ENCODE measurements at regions not wholly inside any gene's neighbourhood (a gene's known extent, or its start where the extent isn't known, plus 50 kb on each side); places are given as distances from the start of the nearest gene placed in this dataset.

DNA sequence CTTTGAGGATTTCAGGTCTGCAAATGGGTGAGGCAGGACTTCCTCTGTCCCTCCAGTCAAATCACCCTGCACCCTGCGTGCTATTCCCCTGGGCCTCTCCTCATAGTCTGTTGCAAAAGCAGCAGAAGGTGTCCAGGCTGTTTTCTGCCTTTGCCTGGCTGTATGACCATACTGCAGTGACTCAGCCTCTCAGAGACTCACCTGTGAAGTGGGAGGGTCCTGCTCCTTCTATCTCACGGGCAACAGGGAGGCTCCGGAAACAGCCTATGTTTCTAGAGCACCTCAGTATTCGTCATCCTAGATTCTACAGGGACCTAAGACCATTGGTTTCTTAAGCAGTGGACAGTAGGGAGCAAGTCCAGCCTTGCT lies 216.4 kb downstream of the TLE3 start:
- ChIA-PET POLR2A (ENCODE audit: unreplicated experiment) (no interaction called here), CTCF (interaction anchor here (0.6 kb wide), 1 partner anchor 355 kb away, joined by 18 read pairs; no protein-coding TSS in a partner anchor)
- H4K20me1 ChIP-seq (ENCODE audit: insufficient read depth): no peaks in the 10 kb centered on the region
- H3F3A ChIP-seq (ENCODE audit: insufficient read depth, low read depth): no peaks in the 10 kb centered on the region
- H3K9me3 ChIP-seq (ENCODE audit: insufficient read depth, low read depth): no peaks in the 10 kb centered on the region
- DNase-seq: peak; percentile 41 to 69
- no peak overlapping the region for H2AFZ ChIP-seq
- 0 out of 2 replicates have a peak, but pooled peaks cover 8% of the 10 kb centered on the region for H3K4me1 ChIP-seq (replicated peaks; ENCODE audit: insufficient read depth)
- no peak overlapping the region for H3K4me3 ChIP-seq
- intact Hi-C loops (cut with micrococcal nuclease; ENCODE audit: unreplicated experiment): no loop called here
- no TSS peak for BruUV-seq (replicated peaks)
- TF ChIP-seq EZH2 (IDR thresholded peaks at IDR 0.05; ENCODE audit: low read depth): no peak
- TF ChIP-seq, protein P1, sequence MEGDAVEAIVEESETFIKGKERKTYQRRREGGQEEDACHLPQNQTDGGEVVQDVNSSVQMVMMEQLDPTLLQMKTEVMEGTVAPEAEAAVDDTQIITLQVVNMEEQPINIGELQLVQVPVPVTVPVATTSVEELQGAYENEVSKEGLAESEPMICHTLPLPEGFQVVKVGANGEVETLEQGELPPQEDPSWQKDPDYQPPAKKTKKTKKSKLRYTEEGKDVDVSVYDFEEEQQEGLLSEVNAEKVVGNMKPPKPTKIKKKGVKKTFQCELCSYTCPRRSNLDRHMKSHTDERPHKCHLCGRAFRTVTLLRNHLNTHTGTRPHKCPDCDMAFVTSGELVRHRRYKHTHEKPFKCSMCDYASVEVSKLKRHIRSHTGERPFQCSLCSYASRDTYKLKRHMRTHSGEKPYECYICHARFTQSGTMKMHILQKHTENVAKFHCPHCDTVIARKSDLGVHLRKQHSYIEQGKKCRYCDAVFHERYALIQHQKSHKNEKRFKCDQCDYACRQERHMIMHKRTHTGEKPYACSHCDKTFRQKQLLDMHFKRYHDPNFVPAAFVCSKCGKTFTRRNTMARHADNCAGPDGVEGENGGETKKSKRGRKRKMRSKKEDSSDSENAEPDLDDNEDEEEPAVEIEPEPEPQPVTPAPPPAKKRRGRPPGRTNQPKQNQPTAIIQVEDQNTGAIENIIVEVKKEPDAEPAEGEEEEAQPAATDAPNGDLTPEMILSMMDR (conservative IDR thresholded peaks at IDR 0.05): no peak
- no peaks in the 10 kb centered on the region for H3K27me3 ChIP-seq (ENCODE audit: insufficient read depth, low read depth)
- H3K27ac ChIP-seq: no peak overlapping the region
- H3K79me2 ChIP-seq (ENCODE audit: low read depth): no peaks in the 10 kb centered on the region
- no peaks in the 10 kb centered on the region for H3K9me2 ChIP-seq (ENCODE audit: insufficient read depth)
- H3K36me3 ChIP-seq (ENCODE audit: low read depth): no peaks in the 10 kb centered on the region
- no peak overlapping the region for H3K4me2 ChIP-seq

DNA sequence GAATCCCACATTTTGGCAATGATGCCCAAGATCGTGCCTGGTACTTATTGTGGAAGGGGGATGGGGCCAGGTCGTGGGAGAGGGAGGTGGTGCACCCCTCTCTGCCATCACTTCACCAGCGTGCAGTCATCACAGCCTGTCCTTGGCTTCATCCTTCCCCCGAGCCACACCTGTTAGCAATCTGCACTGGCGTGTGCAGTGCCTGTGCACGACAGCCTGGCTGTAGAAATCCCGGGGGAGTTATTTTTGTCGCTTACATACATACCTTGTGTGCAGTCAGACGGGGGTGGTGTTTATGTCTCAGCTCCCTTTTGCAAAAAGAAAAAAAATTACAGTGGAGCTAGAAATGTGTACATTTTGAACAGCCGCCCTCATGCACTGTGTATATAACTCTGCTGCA lies 216.0 kb downstream of the TLE3 start:
- H3K27ac ChIP-seq: no peak overlapping the region
- 0 out of 2 replicates have a peak, but pooled peaks cover 8% of the 10 kb centered on the region for H3K4me1 ChIP-seq (replicated peaks; ENCODE audit: insufficient read depth)
- BruUV-seq (replicated peaks): no TSS peak
- H3K4me2 ChIP-seq: no peak overlapping the region
- H4K20me1 ChIP-seq (ENCODE audit: insufficient read depth): no peaks in the 10 kb centered on the region
- H3K27me3 ChIP-seq (ENCODE audit: insufficient read depth, low read depth): no peaks in the 10 kb centered on the region
- intact Hi-C loops (cut with micrococcal nuclease; ENCODE audit: unreplicated experiment): no loop called here
- DNase-seq: no peak
- TF ChIP-seq, protein P1 (conservative IDR thresholded peaks at IDR 0.05): no peak
- no peak for TF ChIP-seq EZH2 (IDR thresholded peaks at IDR 0.05; ENCODE audit: low read depth)
- no peak overlapping the region for H3K4me3 ChIP-seq
- H3K79me2 ChIP-seq (ENCODE audit: low read depth): no peaks in the 10 kb centered on the region
- no peaks in the 10 kb centered on the region for H3F3A ChIP-seq (ENCODE audit: insufficient read depth, low read depth)
- H3K9me2 ChIP-seq (ENCODE audit: insufficient read depth): no peaks in the 10 kb centered on the region
- H2AFZ ChIP-seq: no peak overlapping the region
- POLR2A ChIA-PET (ENCODE audit: unreplicated experiment): no interaction called here
- CTCF ChIA-PET: no interaction called here
- no peaks in the 10 kb centered on the region for H3K36me3 ChIP-seq (ENCODE audit: low read depth)
- no peaks in the 10 kb centered on the region for H3K9me3 ChIP-seq (ENCODE audit: insufficient read depth, low read depth)

DNA sequence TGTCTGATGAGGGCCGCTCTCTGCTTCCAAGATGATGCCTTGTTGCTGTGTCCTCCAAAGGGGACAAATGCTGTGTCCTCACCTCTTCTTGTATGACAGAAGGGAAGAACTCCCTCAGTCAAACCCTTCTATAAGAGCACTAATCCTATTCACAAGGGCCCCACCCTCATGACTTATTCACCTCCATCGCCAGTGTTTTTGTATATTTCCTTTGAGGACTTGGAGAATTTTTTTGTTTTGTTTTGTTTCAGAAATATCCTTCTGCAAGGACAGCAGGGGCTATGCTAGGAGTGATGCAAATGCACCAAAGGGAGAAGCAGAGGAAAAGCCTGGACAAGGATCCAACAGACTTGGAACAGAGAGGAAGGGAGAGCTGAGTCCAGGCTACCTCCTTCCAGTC lies 214.4 kb downstream of the TLE3 start:
- no peak for DNase-seq
- no peaks in the 10 kb centered on the region for H3K9me2 ChIP-seq (ENCODE audit: insufficient read depth)
- no peak overlapping the region for H3K27ac ChIP-seq
- BruUV-seq (replicated peaks): no TSS peak
- no peak overlapping the region for H2AFZ ChIP-seq
- H3K4me3 ChIP-seq: no peak overlapping the region
- H3K36me3 ChIP-seq (ENCODE audit: low read depth): no peaks in the 10 kb centered on the region
- no peaks in the 10 kb centered on the region for H4K20me1 ChIP-seq (ENCODE audit: insufficient read depth)
- H3F3A ChIP-seq (ENCODE audit: insufficient read depth, low read depth): no peaks in the 10 kb centered on the region
- CTCF ChIA-PET: no interaction called here
- H3K4me1 ChIP-seq (replicated peaks; ENCODE audit: insufficient read depth): 0 out of 2 replicates have a peak, but pooled peaks cover 8% of the 10 kb centered on the region
- H3K9me3 ChIP-seq (ENCODE audit: insufficient read depth, low read depth): no peaks in the 10 kb centered on the region
- H3K4me2 ChIP-seq: no peak overlapping the region
- POLR2A ChIA-PET (ENCODE audit: unreplicated experiment): no interaction called here
- intact Hi-C loops (cut with micrococcal nuclease; ENCODE audit: unreplicated experiment): no loop called here
- H3K79me2 ChIP-seq (ENCODE audit: low read depth): no peaks in the 10 kb centered on the region
- H3K27me3 ChIP-seq (ENCODE audit: insufficient read depth, low read depth): no peaks in the 10 kb centered on the region
- TF ChIP-seq, protein P1 (conservative IDR thresholded peaks at IDR 0.05): no peak
- TF ChIP-seq EZH2 (IDR thresholded peaks at IDR 0.05; ENCODE audit: low read depth): no peak

Measured in PC-9 (cell line).